NOMO-1 treated with DMSO at 0.1 percent for 48 hours (cell line): ENCODE measurements at regions not wholly inside any gene's neighbourhood (a gene's known extent, or its start where the extent isn't known, plus 50 kb on each side); places are given as distances from the start of the nearest gene placed in this dataset.

Source experiments
- DNase-seq: peaks from one replicate; lab custom pipeline; 2025; ENCODE audit not compliant: unreplicated experiment; lab: John Stamatoyannopoulos, UW

GRCh38 chrX:35858361-35858760, 60.2 kb downstream of the MAGEB16 start:
- DNase-seq: no peak

GRCh38 chrX:35858906-35859305, 60.6 kb upstream of the CFAP47 start:
- DNase-seq: no peak

DNA sequence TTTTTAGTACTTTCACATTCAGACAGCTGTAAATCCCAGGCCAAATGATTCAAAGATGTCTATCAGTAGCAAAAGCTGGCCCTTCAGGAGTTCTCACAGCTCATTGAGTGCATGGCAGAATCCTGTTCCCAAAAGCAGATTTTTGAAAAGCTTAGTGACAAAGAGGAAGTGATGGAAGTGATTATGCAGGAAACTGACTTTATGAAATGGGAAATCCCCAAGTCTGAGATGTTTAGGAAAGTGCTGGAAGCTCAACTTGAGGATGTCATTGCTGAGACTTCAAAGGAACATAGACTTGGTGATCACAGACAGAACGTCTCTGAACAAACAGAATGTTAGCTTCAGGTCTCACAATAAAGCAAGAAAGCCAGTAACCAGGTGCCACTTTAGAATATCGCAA, 51.0 kb upstream of the CFAP47 start:
- DNase-seq: peak; percentile 30
